Glutamatergic neuron (in vitro differentiated cells): ENCODE measurements at regions not wholly inside any gene's neighbourhood (a gene's known extent, or its start where the extent isn't known, plus 50 kb on each side); places are given as distances from the start of the nearest gene placed in this dataset.

Experiments
- DNase-seq: peaks from one replicate; pipeline ENCODE4 v3.0.0; 2022
- H3K27ac Mint-ChIP-seq: one replicate; pipeline ENCODE4 v1.8.0; 2020; ENCODE audit warnings: mild to moderate bottlenecking, mixed read lengths, inconsistent platforms; ENCODE audit not compliant: unreplicated experiment
- H3K27me3 Mint-ChIP-seq: one replicate; pipeline ENCODE4 v1.8.0; 2020; ENCODE audit warnings: mild to moderate bottlenecking, moderate library complexity, mixed read lengths, inconsistent platforms; ENCODE audit not compliant: unreplicated experiment
- H3K36me3 Mint-ChIP-seq: one replicate; pipeline ENCODE4 v1.8.0; 2020; ENCODE audit warnings: mild to moderate bottlenecking, mixed read lengths, inconsistent platforms; ENCODE audit not compliant: unreplicated experiment
- H3K4me1 Mint-ChIP-seq: one replicate; pipeline ENCODE4 v1.8.0; 2020; ENCODE audit warnings: mild to moderate bottlenecking, low read depth, mixed read lengths, inconsistent platforms; ENCODE audit not compliant: unreplicated experiment
- H3K4me3 Mint-ChIP-seq: one replicate; pipeline ENCODE4 v1.8.0; 2020; ENCODE audit warnings: mild to moderate bottlenecking, mixed read lengths, inconsistent platforms; ENCODE audit not compliant: unreplicated experiment
- H3K9me3 Mint-ChIP-seq: one replicate; pipeline ENCODE4 v1.8.0; 2020; ENCODE audit warnings: mild to moderate bottlenecking, moderate library complexity, mixed read lengths, inconsistent platforms; ENCODE audit not compliant: unreplicated experiment
- TF ChIP-seq, protein P1 (sequence below): fragments of 200-600 bp; sonication (generic); IDR thresholded peaks from one replicate; pipeline ENCODE4 v1.5.0; 2021; ENCODE audit not compliant: partially characterized antibody, unreplicated experiment

GRCh38 chr1:36733748-36734147, 251.0 kb upstream of the CSF3R start:
- Mint-ChIP-seq H3K36me3 (peaks cover 11% of the 10 kb centered on the region), H3K9me3 (peaks cover 11% of the 10 kb centered on the region), H3K27me3 (peaks cover 10% of the 10 kb centered on the region), H3K4me3 (no peak overlapping the region), H3K27ac (no peak overlapping the region), H3K4me1 (no peaks in the 10 kb centered on the region)
- TF ChIP-seq, protein P1, sequence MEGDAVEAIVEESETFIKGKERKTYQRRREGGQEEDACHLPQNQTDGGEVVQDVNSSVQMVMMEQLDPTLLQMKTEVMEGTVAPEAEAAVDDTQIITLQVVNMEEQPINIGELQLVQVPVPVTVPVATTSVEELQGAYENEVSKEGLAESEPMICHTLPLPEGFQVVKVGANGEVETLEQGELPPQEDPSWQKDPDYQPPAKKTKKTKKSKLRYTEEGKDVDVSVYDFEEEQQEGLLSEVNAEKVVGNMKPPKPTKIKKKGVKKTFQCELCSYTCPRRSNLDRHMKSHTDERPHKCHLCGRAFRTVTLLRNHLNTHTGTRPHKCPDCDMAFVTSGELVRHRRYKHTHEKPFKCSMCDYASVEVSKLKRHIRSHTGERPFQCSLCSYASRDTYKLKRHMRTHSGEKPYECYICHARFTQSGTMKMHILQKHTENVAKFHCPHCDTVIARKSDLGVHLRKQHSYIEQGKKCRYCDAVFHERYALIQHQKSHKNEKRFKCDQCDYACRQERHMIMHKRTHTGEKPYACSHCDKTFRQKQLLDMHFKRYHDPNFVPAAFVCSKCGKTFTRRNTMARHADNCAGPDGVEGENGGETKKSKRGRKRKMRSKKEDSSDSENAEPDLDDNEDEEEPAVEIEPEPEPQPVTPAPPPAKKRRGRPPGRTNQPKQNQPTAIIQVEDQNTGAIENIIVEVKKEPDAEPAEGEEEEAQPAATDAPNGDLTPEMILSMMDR: no peak
- no peak for DNase-seq

- Mint-ChIP-seq H3K27me3 (peaks cover 16% of the 10 kb centered on the region), H3K9me3 (peaks cover 14% of the 10 kb centered on the region), H3K4me1 (peaks cover 2% of the 10 kb centered on the region), H3K36me3 (peaks cover 11% of the 10 kb centered on the region), H3K4me3 (no peak overlapping the region), H3K27ac (no peak overlapping the region)
- TF ChIP-seq, protein P1: no peak
- no peak for DNase-seq
These were observed 249.3 kb upstream of the CSF3R start for GRCh38 chr1:36732015-36732356.

DNA sequence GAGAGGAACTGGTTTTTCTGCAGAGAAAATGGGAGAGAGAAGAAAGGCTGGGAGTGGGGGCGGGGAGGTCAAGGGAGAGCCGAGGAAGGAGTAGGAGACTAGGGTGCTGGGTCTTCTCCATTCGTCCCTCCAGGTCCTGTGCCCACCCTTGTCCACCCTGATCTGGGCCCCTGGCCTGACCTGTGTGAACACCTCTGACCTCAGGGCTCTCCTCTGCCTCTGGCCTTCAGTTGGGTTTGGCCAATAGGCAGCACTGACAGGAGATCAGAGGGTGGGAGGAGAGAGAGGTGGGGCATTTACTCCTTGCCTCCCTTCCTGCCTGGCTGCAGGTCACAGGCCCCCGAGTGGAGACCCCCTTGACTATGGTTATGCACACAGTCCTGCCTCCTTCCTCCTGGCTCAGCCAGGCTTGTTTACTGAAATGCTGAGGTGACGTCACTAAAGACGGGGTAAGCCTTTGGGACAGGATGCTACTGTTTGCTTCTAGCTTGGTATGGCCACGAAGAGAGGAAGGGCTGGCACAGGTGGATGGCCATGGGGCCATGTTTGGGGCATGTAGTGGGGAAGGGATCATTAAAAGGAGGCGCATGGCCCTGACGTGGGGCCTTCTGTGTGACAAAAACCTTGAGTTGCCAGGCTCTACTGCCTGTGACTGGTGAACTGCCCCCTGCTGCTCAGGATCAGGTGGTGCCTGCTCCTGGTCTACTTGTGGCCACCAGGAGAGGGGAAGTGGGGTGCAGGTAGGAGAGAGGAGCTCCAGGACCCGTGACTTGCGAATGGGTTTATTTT, 248.7 kb upstream of the CSF3R start:
- DNase-seq: no peak
- Mint-ChIP-seq H3K27ac (no peak overlapping the region), H3K27me3 (peaks cover 14% of the 10 kb centered on the region), H3K9me3 (peaks cover 12% of the 10 kb centered on the region), H3K4me3 (no peak overlapping the region), H3K4me1 (peaks cover 2% of the 10 kb centered on the region), H3K36me3 (peaks cover 11% of the 10 kb centered on the region)
- TF ChIP-seq, protein P1: peak; percentile 27

GRCh38 chr1:36730599-36730998, 247.9 kb upstream of the CSF3R start:
- DNase-seq: no peak
- Mint-ChIP-seq H3K27ac (no peak overlapping the region), H3K36me3 (peaks cover 11% of the 10 kb centered on the region), H3K4me1 (peaks cover 2% of the 10 kb centered on the region), H3K4me3 (no peak overlapping the region), H3K9me3 (peaks cover 12% of the 10 kb centered on the region), H3K27me3 (peaks cover 14% of the 10 kb centered on the region)
- TF ChIP-seq, protein P1: no peak

- Mint-ChIP-seq H3K4me1 (peaks cover 6% of the 10 kb centered on the region), H3K9me3 (peaks cover 12% of the 10 kb centered on the region), H3K27ac (no peak overlapping the region), H3K36me3 (peaks cover 10% of the 10 kb centered on the region), H3K27me3 (peaks cover 13% of the 10 kb centered on the region), H3K4me3 (no peak overlapping the region)
- DNase-seq: no peak
- TF ChIP-seq, protein P1: no peak
These were observed 247.2 kb upstream of the CSF3R start for GRCh38 chr1:36729716-36730510.
